ENCODE measurements at regions not wholly inside any gene's neighbourhood (a gene's known extent, or its start where the extent isn't known, plus 50 kb on each side); places are given as distances from the start of the nearest gene placed in this dataset.

- Histone ChIP-seq H3K4me3 (ENCODE audit: low read depth in 1 of 2, low read length in 2 of 2) (no peak overlapping the region), H3K4me1 (ENCODE audit: control insufficient read depth in 1 of 2, insufficient read depth in 2 of 2, low read length in 2 of 2) (peaks cover 11 to 22% of the 10 kb centered on the region in 2 donors), H3K9me3 (ENCODE audit: control insufficient read depth in 1 of 2, low read length in 2 of 2) (no peaks in the 10 kb centered on the region), H3K9ac (ENCODE audit: low read depth in 1 of 2, low read length in 2 of 2) (no peak overlapping the region), H3K27ac (ENCODE audit: low read depth, low read length) (no peak overlapping the region), H3K36me3 (ENCODE audit: control insufficient read depth in 1 of 2, insufficient read depth in 2 of 2, low read length in 2 of 2) (no peaks in the 10 kb centered on the region), H3K27me3 (ENCODE audit: control insufficient read depth in 1 of 2, insufficient read depth in 2 of 2, low read length in 2 of 2) (no peaks in the 10 kb centered on the region)
These were observed 360.8 kb downstream of the SOX9 start for GRCh38 chr17:72481572-72481971.

- Histone ChIP-seq H3K9ac (ENCODE audit: low read depth in 1 of 2, low read length in 2 of 2) (no peak overlapping the region), H3K4me1 (ENCODE audit: control insufficient read depth in 1 of 2, insufficient read depth in 2 of 2, low read length in 2 of 2) (peaks cover 22 to 23% of the 10 kb centered on the region in 2 donors), H3K27me3 (ENCODE audit: control insufficient read depth in 1 of 2, insufficient read depth in 2 of 2, low read length in 2 of 2) (no peaks in the 10 kb centered on the region), H3K36me3 (ENCODE audit: control insufficient read depth in 1 of 2, insufficient read depth in 2 of 2, low read length in 2 of 2) (no peaks in the 10 kb centered on the region), H3K9me3 (ENCODE audit: control insufficient read depth in 1 of 2, low read length in 2 of 2) (peaks cover 0 to 1% of the 10 kb centered on the region in 2 donors), H3K27ac (ENCODE audit: low read depth, low read length) (no peak overlapping the region), H3K4me3 (ENCODE audit: low read depth in 1 of 2, low read length in 2 of 2) (no peak overlapping the region)
These were observed 364.8 kb downstream of the SOX9 start for GRCh38 chr17:72485596-72485995.

- Histone ChIP-seq H3K9ac (ENCODE audit: low read depth in 1 of 2, low read length in 2 of 2) (no peak overlapping the region), H3K27ac (ENCODE audit: low read depth, low read length) (no peak overlapping the region), H3K4me3 (ENCODE audit: low read depth in 1 of 2, low read length in 2 of 2) (no peak overlapping the region), H3K4me1 (ENCODE audit: control insufficient read depth in 1 of 2, insufficient read depth in 2 of 2, low read length in 2 of 2) (peaks cover 22 to 23% of the 10 kb centered on the region in 2 donors), H3K27me3 (ENCODE audit: control insufficient read depth in 1 of 2, insufficient read depth in 2 of 2, low read length in 2 of 2) (no peaks in the 10 kb centered on the region), H3K9me3 (ENCODE audit: control insufficient read depth in 1 of 2, low read length in 2 of 2) (peaks cover 0 to 6% of the 10 kb centered on the region in 2 donors), H3K36me3 (ENCODE audit: control insufficient read depth in 1 of 2, insufficient read depth in 2 of 2, low read length in 2 of 2) (no peaks in the 10 kb centered on the region)
These were observed 366.0 kb downstream of the SOX9 start for GRCh38 chr17:72486806-72487205.

GRCh38 chr17:72487731-72488494 is 367.1 kb downstream of the SOX9 start:
- Histone ChIP-seq H3K9ac (ENCODE audit: low read depth in 1 of 2, low read length in 2 of 2) (no peak overlapping the region), H3K36me3 (ENCODE audit: control insufficient read depth in 1 of 2, insufficient read depth in 2 of 2, low read length in 2 of 2) (no peaks in the 10 kb centered on the region), H3K27me3 (ENCODE audit: control insufficient read depth in 1 of 2, insufficient read depth in 2 of 2, low read length in 2 of 2) (no peaks in the 10 kb centered on the region), H3K27ac (ENCODE audit: low read depth, low read length) (no peak overlapping the region), H3K9me3 (ENCODE audit: control insufficient read depth in 1 of 2, low read length in 2 of 2) (peaks cover 0 to 6% of the 10 kb centered on the region in 2 donors), H3K4me1 (ENCODE audit: control insufficient read depth in 1 of 2, insufficient read depth in 2 of 2, low read length in 2 of 2) (peaks cover 22 to 23% of the 10 kb centered on the region in 2 donors), H3K4me3 (ENCODE audit: low read depth in 1 of 2, low read length in 2 of 2) (no peak overlapping the region)

- no peaks in the 10 kb centered on the region for H3K36me3 ChIP-seq (ENCODE audit: control insufficient read depth in 1 of 2, insufficient read depth in 2 of 2, low read length in 2 of 2)
- H3K9ac ChIP-seq (ENCODE audit: low read depth in 1 of 2, low read length in 2 of 2) = no peak overlapping the region
- peaks cover 22 to 23% of the 10 kb centered on the region in 2 donors for H3K4me1 ChIP-seq (ENCODE audit: control insufficient read depth in 1 of 2, insufficient read depth in 2 of 2, low read length in 2 of 2)
- H3K9me3 ChIP-seq (ENCODE audit: control insufficient read depth in 1 of 2, low read length in 2 of 2) = peaks cover 0 to 6% of the 10 kb centered on the region in 2 donors
- H3K27ac ChIP-seq (ENCODE audit: low read depth, low read length) = no peak overlapping the region
- H3K4me3 ChIP-seq (ENCODE audit: low read depth in 1 of 2, low read length in 2 of 2) = peak overlapping the region in 1 of 2 donors; percentile 32
- H3K27me3 ChIP-seq (ENCODE audit: control insufficient read depth in 1 of 2, insufficient read depth in 2 of 2, low read length in 2 of 2) = no peaks in the 10 kb centered on the region
These were observed 367.9 kb downstream of the SOX9 start for GRCh38 chr17:72488555-72489271.

- Histone ChIP-seq H3K27me3 (ENCODE audit: control insufficient read depth in 1 of 2, insufficient read depth in 2 of 2, low read length in 2 of 2) (no peaks in the 10 kb centered on the region), H3K36me3 (ENCODE audit: control insufficient read depth in 1 of 2, insufficient read depth in 2 of 2, low read length in 2 of 2) (no peaks in the 10 kb centered on the region), H3K9me3 (ENCODE audit: control insufficient read depth in 1 of 2, low read length in 2 of 2) (peaks cover 0 to 6% of the 10 kb centered on the region in 2 donors), H3K4me3 (ENCODE audit: low read depth in 1 of 2, low read length in 2 of 2) (peak overlapping the region in 1 of 2 donors; percentile 26), H3K4me1 (ENCODE audit: control insufficient read depth in 1 of 2, insufficient read depth in 2 of 2, low read length in 2 of 2) (peaks cover 22 to 23% of the 10 kb centered on the region in 2 donors), H3K9ac (ENCODE audit: low read depth in 1 of 2, low read length in 2 of 2) (no peak overlapping the region), H3K27ac (ENCODE audit: low read depth, low read length) (no peak overlapping the region)
These were observed 368.4 kb downstream of the SOX9 start for GRCh38 chr17:72489272-72489641.

GRCh38 chr17:72491102-72491501 is 370.3 kb downstream of the SOX9 start:
- H3K4me3 ChIP-seq (ENCODE audit: low read depth in 1 of 2, low read length in 2 of 2) = no peak overlapping the region

GRCh38 chr17:72492494-72492893 is 371.7 kb downstream of the SOX9 start:
- Histone ChIP-seq H3K27ac (ENCODE audit: low read depth, low read length) (no peak overlapping the region), H3K27me3 (ENCODE audit: control insufficient read depth in 1 of 2, insufficient read depth in 2 of 2, low read length in 2 of 2) (no peaks in the 10 kb centered on the region), H3K4me3 (ENCODE audit: low read depth in 1 of 2, low read length in 2 of 2) (no peak overlapping the region), H3K9ac (ENCODE audit: low read depth in 1 of 2, low read length in 2 of 2) (no peak overlapping the region), H3K9me3 (ENCODE audit: control insufficient read depth in 1 of 2, low read length in 2 of 2) (peaks cover 0 to 6% of the 10 kb centered on the region in 2 donors), H3K4me1 (ENCODE audit: control insufficient read depth in 1 of 2, insufficient read depth in 2 of 2, low read length in 2 of 2) (peaks cover 21 to 23% of the 10 kb centered on the region in 2 donors), H3K36me3 (ENCODE audit: control insufficient read depth in 1 of 2, insufficient read depth in 2 of 2, low read length in 2 of 2) (no peaks in the 10 kb centered on the region)

More at GRCh38 chr17:72491102-72491501, 370.3 kb downstream of the SOX9 start:
- H3K27ac ChIP-seq (ENCODE audit: low read depth, low read length) = no peak overlapping the region
- no peaks in the 10 kb centered on the region for H3K27me3 ChIP-seq (ENCODE audit: control insufficient read depth in 1 of 2, insufficient read depth in 2 of 2, low read length in 2 of 2)
- H3K9ac ChIP-seq (ENCODE audit: low read depth in 1 of 2, low read length in 2 of 2) = no peak overlapping the region
- H3K36me3 ChIP-seq (ENCODE audit: control insufficient read depth in 1 of 2, insufficient read depth in 2 of 2, low read length in 2 of 2) = no peaks in the 10 kb centered on the region
- H3K9me3 ChIP-seq (ENCODE audit: control insufficient read depth in 1 of 2, low read length in 2 of 2) = peaks cover 0 to 6% of the 10 kb centered on the region in 2 donors
- H3K4me1 ChIP-seq (ENCODE audit: control insufficient read depth in 1 of 2, insufficient read depth in 2 of 2, low read length in 2 of 2) = peaks cover 22 to 23% of the 10 kb centered on the region in 2 donors

GRCh38 chr17:72492941-72493340 is 372.1 kb downstream of the SOX9 start:
- Histone ChIP-seq H3K36me3 (ENCODE audit: control insufficient read depth in 1 of 2, insufficient read depth in 2 of 2, low read length in 2 of 2) (no peaks in the 10 kb centered on the region), H3K9me3 (ENCODE audit: control insufficient read depth in 1 of 2, low read length in 2 of 2) (peaks cover 0 to 6% of the 10 kb centered on the region in 2 donors), H3K27me3 (ENCODE audit: control insufficient read depth in 1 of 2, insufficient read depth in 2 of 2, low read length in 2 of 2) (no peaks in the 10 kb centered on the region), H3K27ac (ENCODE audit: low read depth, low read length) (no peak overlapping the region), H3K4me1 (ENCODE audit: control insufficient read depth in 1 of 2, insufficient read depth in 2 of 2, low read length in 2 of 2) (peaks cover 16 to 19% of the 10 kb centered on the region in 2 donors), H3K4me3 (ENCODE audit: low read depth in 1 of 2, low read length in 2 of 2) (no peak overlapping the region), H3K9ac (ENCODE audit: low read depth in 1 of 2, low read length in 2 of 2) (no peak overlapping the region)

- Histone ChIP-seq H3K27me3 (ENCODE audit: control insufficient read depth in 1 of 2, insufficient read depth in 2 of 2, low read length in 2 of 2) (no peaks in the 10 kb centered on the region), H3K27ac (ENCODE audit: low read depth, low read length) (no peak overlapping the region), H3K9ac (ENCODE audit: low read depth in 1 of 2, low read length in 2 of 2) (no peak overlapping the region), H3K9me3 (ENCODE audit: control insufficient read depth in 1 of 2, low read length in 2 of 2) (peaks cover 0 to 6% of the 10 kb centered on the region in 2 donors), H3K4me1 (ENCODE audit: control insufficient read depth in 1 of 2, insufficient read depth in 2 of 2, low read length in 2 of 2) (peaks cover under 1 to 6% of the 10 kb centered on the region in 2 donors), H3K36me3 (ENCODE audit: control insufficient read depth in 1 of 2, insufficient read depth in 2 of 2, low read length in 2 of 2) (no peaks in the 10 kb centered on the region), H3K4me3 (ENCODE audit: low read depth in 1 of 2, low read length in 2 of 2) (no peak overlapping the region)
These were observed 373.7 kb downstream of the SOX9 start for GRCh38 chr17:72494566-72494965.

Measured in duodenal mucosa (tissue), 2 donors.